GM19043 (cell line): ENCODE measurements at regions not wholly inside any gene's neighbourhood (a gene's known extent, or its start where the extent isn't known, plus 50 kb on each side); places are given as distances from the start of the nearest gene placed in this dataset.
"Not testable (repeated sequence)": the region's sequence is repeated elsewhere in the genome, so short reads cannot be mapped to it uniquely, and the experiment has no call there.

Source experiments
- ATAC-seq: cut with Tn5 transposase; IDR thresholded peaks from one replicate; pipeline ENCODE4 v1.9.1; 2021; ENCODE audit warnings: low read depth; ENCODE audit not compliant: unreplicated experiment

- no peak for ATAC-seq
Observed at GRCh38 chr1:4062041-4062440, 162.0 kb upstream of the C1orf174 start.

GRCh38 chr1:4062560-4062959 is 162.5 kb upstream of the C1orf174 start:
- no peak for ATAC-seq

- ATAC-seq: no peak
Observed at GRCh38 chr1:4062992-4063391, 162.9 kb upstream of the C1orf174 start.

GRCh38 chr1:4063516-4063915 is 163.4 kb upstream of the C1orf174 start:
- ATAC-seq: no peak

GRCh38 chr1:4064150-4064889 is 164.2 kb upstream of the C1orf174 start:
- no peak for ATAC-seq

GRCh38 chr1:4066860-4067599 is 167.0 kb upstream of the C1orf174 start:
- ATAC-seq: no peak

GRCh38 chr1:4068076-4068475 is 168.0 kb upstream of the C1orf174 start:
- ATAC-seq: no peak

- no peak for ATAC-seq
Observed at GRCh38 chr1:4071653-4072052, 171.6 kb upstream of the C1orf174 start.

GRCh38 chr1:4072481-4073153 is 172.5 kb upstream of the C1orf174 start:
- ATAC-seq: no peak

- ATAC-seq: no peak
Observed at GRCh38 chr1:4075436-4076225, 175.6 kb upstream of the C1orf174 start.

- no peak for ATAC-seq
Observed at GRCh38 chr1:4076346-4076745, 176.3 kb upstream of the C1orf174 start.

GRCh38 chr1:4078091-4078962 is 178.3 kb upstream of the C1orf174 start:
- not testable (repeated sequence) for ATAC-seq

GRCh38 chr1:4079815-4080214 is 179.7 kb upstream of the C1orf174 start:
- ATAC-seq: no peak

- no peak for ATAC-seq
Observed at GRCh38 chr1:4081806-4082711, 182.0 kb upstream of the C1orf174 start.

- ATAC-seq: no peak
Observed at GRCh38 chr1:4083231-4084047, 183.4 kb upstream of the C1orf174 start.

- no peak for ATAC-seq
Observed at GRCh38 chr1:4084048-4084431, 184.0 kb upstream of the C1orf174 start.

GRCh38 chr1:4084446-4084845 is 184.4 kb upstream of the C1orf174 start:
- no peak for ATAC-seq

GRCh38 chr1:4084896-4085295 is 184.8 kb upstream of the C1orf174 start:
- ATAC-seq: no peak
